ENCODE measurements at regions not wholly inside any gene's neighbourhood (a gene's known extent, or its start where the extent isn't known, plus 50 kb on each side); places are given as distances from the start of the nearest gene placed in this dataset.
A peak's percentile ranks its signal among the peaks of the same experiment; 100 is the strongest.

- peak; percentile 31 for DNase-seq
- no peaks in the 10 kb centered on the region for H3K36me3 Mint-ChIP-seq (ENCODE audit: low read depth)
- H3K27ac Mint-ChIP-seq, result no peak overlapping the region
- no peaks in the 10 kb centered on the region for H3K9me3 Mint-ChIP-seq
- no peak overlapping the region for H3K4me3 Mint-ChIP-seq
- peaks cover 58% of the 10 kb centered on the region for H3K27me3 Mint-ChIP-seq (ENCODE audit: low read depth, poor library complexity)
- peaks cover 48% of the 10 kb centered on the region for H3K4me1 Mint-ChIP-seq
- TF ChIP-seq, protein P1, sequence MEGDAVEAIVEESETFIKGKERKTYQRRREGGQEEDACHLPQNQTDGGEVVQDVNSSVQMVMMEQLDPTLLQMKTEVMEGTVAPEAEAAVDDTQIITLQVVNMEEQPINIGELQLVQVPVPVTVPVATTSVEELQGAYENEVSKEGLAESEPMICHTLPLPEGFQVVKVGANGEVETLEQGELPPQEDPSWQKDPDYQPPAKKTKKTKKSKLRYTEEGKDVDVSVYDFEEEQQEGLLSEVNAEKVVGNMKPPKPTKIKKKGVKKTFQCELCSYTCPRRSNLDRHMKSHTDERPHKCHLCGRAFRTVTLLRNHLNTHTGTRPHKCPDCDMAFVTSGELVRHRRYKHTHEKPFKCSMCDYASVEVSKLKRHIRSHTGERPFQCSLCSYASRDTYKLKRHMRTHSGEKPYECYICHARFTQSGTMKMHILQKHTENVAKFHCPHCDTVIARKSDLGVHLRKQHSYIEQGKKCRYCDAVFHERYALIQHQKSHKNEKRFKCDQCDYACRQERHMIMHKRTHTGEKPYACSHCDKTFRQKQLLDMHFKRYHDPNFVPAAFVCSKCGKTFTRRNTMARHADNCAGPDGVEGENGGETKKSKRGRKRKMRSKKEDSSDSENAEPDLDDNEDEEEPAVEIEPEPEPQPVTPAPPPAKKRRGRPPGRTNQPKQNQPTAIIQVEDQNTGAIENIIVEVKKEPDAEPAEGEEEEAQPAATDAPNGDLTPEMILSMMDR (IDR thresholded peaks at IDR 0.05), result no peak
These were observed 53.3 kb upstream of the DLX4 start for GRCh38 chr17:49915670-49916069.

- Mint-ChIP-seq H3K4me1 (peaks cover 48% of the 10 kb centered on the region), H3K4me3 (no peak overlapping the region), H3K36me3 (ENCODE audit: low read depth) (no peaks in the 10 kb centered on the region), H3K27ac (no peak overlapping the region), H3K27me3 (ENCODE audit: low read depth, poor library complexity) (peaks cover 45% of the 10 kb centered on the region), H3K9me3 (no peaks in the 10 kb centered on the region)
- DNase-seq, result no peak
- TF ChIP-seq, protein P1 (IDR thresholded peaks at IDR 0.05), result no peak
These were observed 52.0 kb upstream of the DLX4 start for GRCh38 chr17:49916854-49917515.

DNA sequence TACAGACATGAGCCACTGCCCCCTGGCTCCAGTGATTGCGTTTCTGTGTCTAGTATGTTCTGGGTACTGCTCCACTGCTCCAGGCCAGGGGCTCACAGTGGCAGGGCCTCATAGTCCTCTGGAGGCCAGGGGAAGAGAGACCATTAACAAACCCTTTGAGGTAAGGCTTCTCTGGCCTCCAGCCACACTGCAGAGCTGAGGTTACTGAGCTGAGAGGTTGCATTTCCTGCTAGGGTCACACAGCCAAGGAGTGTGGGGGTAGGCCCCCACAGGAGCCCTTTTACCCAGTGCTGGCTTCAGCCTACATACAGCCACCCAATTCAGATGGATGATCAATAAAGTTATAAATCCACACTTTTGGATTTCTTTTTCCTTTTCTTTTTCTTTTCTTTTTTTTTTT is 50.4 kb upstream of the DLX4 start:
- TF ChIP-seq, protein P1 (IDR thresholded peaks at IDR 0.05), result no peak
- Mint-ChIP-seq H3K4me1 (peaks cover 53% of the 10 kb centered on the region), H3K36me3 (ENCODE audit: low read depth) (no peaks in the 10 kb centered on the region), H3K27me3 (ENCODE audit: low read depth, poor library complexity) (peaks cover 32% of the 10 kb centered on the region), H3K27ac (no peak overlapping the region), H3K9me3 (no peaks in the 10 kb centered on the region), H3K4me3 (no peak overlapping the region)
- no peak for DNase-seq
